H1 (cell line): ENCODE measurements at regions not wholly inside any gene's neighbourhood (a gene's known extent, or its start where the extent isn't known, plus 50 kb on each side); places are given as distances from the start of the nearest gene placed in this dataset.

Experiments
- CTCF ChIA-PET: fragments of 300-600 bp; sonication (Branson Sonifier 250); formaldehyde crosslinking; loops from one replicate; lab custom pipeline; 2021; ENCODE audit not compliant: partially characterized antibody; lab: Charles Lee
- POLR2A ChIA-PET: fragments of 300-600 bp; sonication (Branson Sonifier 250); formaldehyde crosslinking; loops from one replicate; lab custom pipeline; 2021; ENCODE audit warnings: inconsistent platforms; ENCODE audit not compliant: partially characterized antibody; lab: Charles Lee
- DNase-seq, 2 experiments: peaks; one replicate each; pipeline versions ENCODE4 v3.0.0 to v3.0.0-alpha.2; 2010 to 2022; ENCODE audit warnings: low spot score in 2 of 2, low read depth in 1 of 2, mixed read lengths in 1 of 2
- FAIRE-seq: peaks from 2 replicates; lab custom pipeline; 2011; peaks lifted over from hg19 to GRCh38; lab: Jason Lieb, UNC
- H2AFZ ChIP-seq: 2 replicates; pipeline ENCODE4 v1.8.1; 2012; ENCODE audit warnings: low read length, inconsistent platforms
- H2AK5ac ChIP-seq: 2 replicates; pipeline ENCODE4 v1.6.1; 2013; ENCODE audit warnings: low read depth, low read length
- H2BK120ac ChIP-seq: replicated peaks from 2 replicates; pipeline ENCODE3; 2013; ENCODE audit warnings: low read depth, low read length, inconsistent platforms
- H2BK12ac ChIP-seq: 2 replicates; pipeline ENCODE4 v1.6.1; 2013; ENCODE audit warnings: low read depth, low read length
- H2BK15ac ChIP-seq: 2 replicates; pipeline ENCODE4 v1.6.1; 2013; ENCODE audit warnings: low read length
- H2BK20ac ChIP-seq: 2 replicates; pipeline ENCODE4 v1.6.1; 2013; ENCODE audit warnings: low read length
- H2BK5ac ChIP-seq: 2 replicates; pipeline ENCODE4 v1.6.1; 2013; ENCODE audit warnings: low read depth, low read length
- H3K14ac ChIP-seq: 2 replicates; pipeline ENCODE4 v1.6.1; 2013; ENCODE audit warnings: inconsistent platforms; ENCODE audit not compliant: insufficient read length
- H3K18ac ChIP-seq: 2 replicates; pipeline ENCODE4 v1.6.1; 2013; ENCODE audit warnings: low read length; ENCODE audit errors: extremely low read depth
- H3K23ac ChIP-seq: 2 replicates; pipeline ENCODE4 v1.6.1; 2013; ENCODE audit warnings: inconsistent platforms; ENCODE audit not compliant: insufficient read length
- H3K23me2 ChIP-seq: 2 replicates; pipeline ENCODE4 v1.6.1; 2013; ENCODE audit warnings: low read depth, low read length
- H3K27ac ChIP-seq: 2 replicates; pipeline ENCODE4 v1.6.1; 2011; ENCODE audit warnings: low read depth, low read length, inconsistent platforms
- H3K27me3 ChIP-seq, 4 experiments: replicated peaks in 1 of 4; 1 replicate in 1 of 4; 2 replicates in 3 of 4; pipeline versions ENCODE4 v1.6.1 to v1.8.1; 2011 to 2013; ENCODE audit warnings: low read length in 3 of 4, mild to moderate bottlenecking in 3 of 4, inconsistent platforms in 2 of 4, mixed read lengths in 2 of 4, moderate library complexity in 1 of 4; ENCODE audit not compliant: control insufficient read depth in 3 of 4, insufficient read depth in 3 of 4; ENCODE audit errors: extremely low read depth in 1 of 4
- H3K36me3 ChIP-seq, 4 experiments: 2 replicates each; pipeline versions ENCODE4 v1.6.1 to v1.8.1; 2011 to 2013; ENCODE audit warnings: mild to moderate bottlenecking in 4 of 4, low read length in 3 of 4, moderate library complexity in 2 of 4, control low read depth in 1 of 4, inconsistent platforms in 1 of 4; ENCODE audit not compliant: insufficient read depth in 4 of 4, control insufficient read depth in 2 of 4
- H3K4ac ChIP-seq: replicated peaks from 2 replicates; pipeline ENCODE3; 2013; ENCODE audit warnings: low read length, low read depth, mixed read lengths, inconsistent platforms; ENCODE audit not compliant: insufficient read length
- H3K4me1 ChIP-seq, 4 experiments: replicated peaks in 1 of 4; 1 replicate in 1 of 4; 2 replicates in 3 of 4; pipeline versions ENCODE4 v1.6.1 to v1.8.1; 2011 to 2013; ENCODE audit warnings: low read length in 3 of 4, inconsistent platforms in 2 of 4, mixed read lengths in 1 of 4; ENCODE audit not compliant: insufficient read depth in 4 of 4, control insufficient read depth in 3 of 4
- H3K4me2 ChIP-seq, 2 experiments: 2 replicates each; pipeline versions ENCODE4 v1.6.1 to v1.8.1; 2011 to 2013; ENCODE audit warnings: low read depth in 2 of 2, low read length in 2 of 2, control low read depth in 1 of 2, inconsistent platforms in 1 of 2, mild to moderate bottlenecking in 1 of 2; ENCODE audit not compliant: insufficient read depth in 1 of 2
- H3K4me3 ChIP-seq, 4 experiments: fragments of 200-600, 300-600 bp in 1 of 4; sonication (generic), shearing (Covaris generic), sonication (Bioruptor Twin) in 1 of 4; 2 replicates each; pipeline versions ENCODE4 v1.5.1 to v1.8.1; 2011 to 2016; ENCODE audit warnings: low read length in 4 of 4, low read depth in 3 of 4, control low read depth in 2 of 4, inconsistent platforms in 2 of 4, mild to moderate bottlenecking in 2 of 4, mixed read lengths in 1 of 4, moderate library complexity in 1 of 4; ENCODE audit not compliant: insufficient read depth in 2 of 4; ENCODE audit errors: extremely low read depth in 1 of 4
- H3K56ac ChIP-seq: replicated peaks from 2 replicates; pipeline ENCODE3; 2013; ENCODE audit warnings: low read depth, mild to moderate bottlenecking, mixed read lengths, low read length, inconsistent platforms; ENCODE audit not compliant: insufficient read length
- H3K79me1 ChIP-seq: 2 replicates; pipeline ENCODE4 v1.6.1; 2013; ENCODE audit warnings: low read depth, low read length, control low read depth
- H3K79me2 ChIP-seq, 2 experiments: 2 replicates each; pipeline versions ENCODE4 v1.6.1 to v1.8.1; 2012 to 2013; ENCODE audit warnings: low read length in 2 of 2, mild to moderate bottlenecking in 2 of 2, inconsistent platforms in 1 of 2; ENCODE audit not compliant: insufficient read depth in 2 of 2, control insufficient read depth in 1 of 2
- H3K9ac ChIP-seq, 4 experiments: replicated peaks in 1 of 4; 1 replicate in 1 of 4; 2 replicates in 3 of 4; pipeline versions ENCODE4 v1.6.1 to v1.8.1; 2011 to 2013; ENCODE audit warnings: low read depth in 3 of 4, low read length in 3 of 4, control low read depth in 2 of 4, mild to moderate bottlenecking in 2 of 4, moderate library complexity in 2 of 4, inconsistent platforms in 1 of 4; ENCODE audit errors: extremely low read depth in 1 of 4
- H3K9me3 ChIP-seq, 2 experiments: 2 replicates each; pipeline versions ENCODE4 v1.6.1 to v1.8.1; 2012 to 2013; ENCODE audit warnings: mild to moderate bottlenecking in 2 of 2, moderate library complexity in 2 of 2, control low read depth in 1 of 2, inconsistent platforms in 1 of 2, low read depth in 1 of 2, low read length in 1 of 2, mixed read lengths in 1 of 2; ENCODE audit not compliant: insufficient read depth in 2 of 2
- H4K20me1 ChIP-seq, 2 experiments: replicated peaks in 1 of 2; 2 replicates each; pipeline versions ENCODE3 to v1.8.1; 2011 to 2013; ENCODE audit warnings: inconsistent platforms in 2 of 2, low read length in 2 of 2, mild to moderate bottlenecking in 1 of 2; ENCODE audit not compliant: insufficient read depth in 2 of 2, control insufficient read depth in 1 of 2
- H4K5ac ChIP-seq: 2 replicates; pipeline ENCODE4 v1.6.1; 2013; ENCODE audit warnings: low read length, low read depth, mixed read lengths, inconsistent platforms; ENCODE audit not compliant: insufficient read length
- H4K8ac ChIP-seq: 2 replicates; pipeline ENCODE4 v1.8.0; 2013; ENCODE audit warnings: mild to moderate bottlenecking, moderate library complexity, low read length, inconsistent platforms; ENCODE audit not compliant: insufficient read depth; ENCODE audit errors: extremely low read depth
- H4K91ac ChIP-seq: replicated peaks from 2 replicates; pipeline ENCODE3; 2013; ENCODE audit warnings: low read length, mixed read lengths, inconsistent platforms; ENCODE audit not compliant: insufficient read length
- CBX5 ChIP-seq: fragments of 300-800, 300-1000 bp; sonication (generic); IDR thresholded peaks from 2 replicates; pipeline ENCODE4 v1.7.1; 2016; ENCODE audit warnings: antibody characterized with exemption, low read length, low read depth
- EGR1 ChIP-seq: IDR thresholded peaks from 2 replicates; pipeline ENCODE4 v1.6.1; 2011; ENCODE audit warnings: low read depth, low read length, borderline replicate concordance
- RXRA ChIP-seq: IDR thresholded peaks from 2 replicates; pipeline ENCODE4 v1.6.1; 2011; ENCODE audit warnings: low read depth, mild to moderate bottlenecking, low read length, moderate library complexity; ENCODE audit not compliant: insufficient read depth
- WGBS, 2 experiments: shearing (Covaris generic) in 1 of 2; methylation state at CpG; one replicate each; pipeline versions ENCODE4 v1.1.6 to v1.1.7; 2013 to 2015; ENCODE audit warnings: low lambda C conversion rate in 2 of 2, mixed read lengths in 2 of 2, inconsistent platforms in 1 of 2, low coverage in 1 of 2, missing lambda C conversion rate in 1 of 2; ENCODE audit not compliant: insufficient replicate concordance in 2 of 2, insufficient coverage in 1 of 2, insufficient read length in 1 of 2; ENCODE audit errors: extremely low coverage in 1 of 2, missing lambda C conversion rate in 1 of 2; 5-methylcytosine and 5-hydroxymethylcytosine counted together

- no peak overlapping the region for H2AFZ ChIP-seq
- H3K4me2 ChIP-seq, result no peak overlapping the region
- no peak overlapping the region for H2BK5ac ChIP-seq
- FAIRE-seq, result no peak
- no peak overlapping the region for H4K91ac ChIP-seq
- H3K9ac ChIP-seq, result no peak overlapping the region
- no peaks in the 10 kb centered on the region for H3K4me1 ChIP-seq
- ChIA-PET CTCF (interaction anchor here (1.1 kb wide), 1 partner anchor 86 kb away, joined by 4 read pairs; no protein-coding TSS in a partner anchor), POLR2A (no interaction called here)
- H3K9me3 ChIP-seq, result no peaks in the 10 kb centered on the region
- no peaks in the 10 kb centered on the region for H4K20me1 ChIP-seq
- H3K23me2 ChIP-seq, result no peaks in the 10 kb centered on the region; the same call in 1 of the 2 replicates
- H4K8ac ChIP-seq, result no peak overlapping the region
- no peaks in the 10 kb centered on the region for H3K79me2 ChIP-seq
- H2BK12ac ChIP-seq, result no peak overlapping the region
- H2BK15ac ChIP-seq, result no peak overlapping the region
- H3K36me3 ChIP-seq, result no peaks in the 10 kb centered on the region
- WGBS, 2 experiments, result 88% methylated on average over 1 of the region's 1 CpG; no CpG with 5 or more reads in 1 of the 2 experiments
- H3K27ac ChIP-seq, result no peak overlapping the region
- no peak overlapping the region for H4K5ac ChIP-seq
- H3K4me3 ChIP-seq, result no peak overlapping the region
- H3K4ac ChIP-seq, result no peak overlapping the region
- H3K56ac ChIP-seq, result no peak overlapping the region
- no peaks in the 10 kb centered on the region for H3K79me1 ChIP-seq
- no peaks in the 10 kb centered on the region for H3K27me3 ChIP-seq
- no peak overlapping the region for H2BK20ac ChIP-seq
- no peak overlapping the region for H2BK120ac ChIP-seq
- no peak overlapping the region for H3K14ac ChIP-seq
- no peak overlapping the region for H3K18ac ChIP-seq
- no peak for DNase-seq
- no peak overlapping the region for H3K23ac ChIP-seq
- no peak for TF ChIP-seq EGR1
- no peak for TF ChIP-seq RXRA
- no peak for TF ChIP-seq CBX5
- H2AK5ac ChIP-seq, result no peak overlapping the region
These were observed 636.7 kb downstream of the KCNT2 start for GRCh38 chr1:195971589-195971988.
